GM18526 (cell line): ENCODE measurements at regions not wholly inside any gene's neighbourhood (a gene's known extent, or its start where the extent isn't known, plus 50 kb on each side); places are given as distances from the start of the nearest gene placed in this dataset.

Experiments used
- POLR2A ChIP-seq: IDR thresholded peaks from 3 replicates; pipeline ENCODE4 v1.6.1; 2011; ENCODE audit not compliant: insufficient read length; ENCODE audit errors: extremely low read depth

DNA sequence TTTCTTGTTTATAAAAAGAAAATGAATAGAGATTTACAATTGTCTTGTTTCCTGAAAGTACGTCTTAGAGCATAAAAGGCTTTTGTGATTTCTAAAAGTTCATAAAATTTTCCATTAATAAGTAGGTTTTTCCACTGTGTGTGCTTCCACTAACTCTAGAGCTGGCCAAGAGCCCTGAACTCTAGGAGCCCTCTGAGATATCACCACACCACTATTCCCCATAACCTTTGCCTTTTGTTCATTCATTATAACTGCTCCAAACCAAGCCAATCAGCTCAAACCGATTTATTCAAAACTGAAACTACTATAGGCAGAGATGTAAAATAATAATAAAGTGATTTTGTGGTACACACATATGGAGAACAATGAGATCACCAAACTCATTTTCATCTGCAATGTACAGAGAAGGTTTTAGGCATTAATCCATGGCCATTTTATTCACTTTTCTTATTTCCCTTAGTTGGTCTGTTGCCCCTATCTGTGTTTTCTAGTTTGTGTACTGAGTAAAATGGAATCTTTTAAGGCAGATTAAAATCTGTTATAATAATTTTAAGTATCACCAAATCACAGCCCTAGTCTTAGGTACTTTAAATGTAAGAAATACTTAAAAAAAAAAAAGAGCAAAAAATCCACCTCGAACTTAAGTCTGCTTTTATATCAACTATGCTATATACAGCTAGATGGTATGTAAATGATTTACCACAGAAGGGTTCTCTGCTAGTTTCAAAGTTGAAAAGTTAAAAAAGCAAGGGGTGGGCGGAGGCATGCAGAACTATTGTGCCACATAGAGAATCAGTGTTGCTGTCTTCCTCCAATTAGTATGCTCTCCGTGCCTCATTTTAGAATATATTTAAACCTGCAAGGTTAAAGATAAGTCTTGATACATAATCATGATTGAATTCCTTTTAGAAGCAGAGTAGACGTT, 311.3 kb downstream of the KLF12 start:
- TF ChIP-seq POLR2A: no peak

DNA sequence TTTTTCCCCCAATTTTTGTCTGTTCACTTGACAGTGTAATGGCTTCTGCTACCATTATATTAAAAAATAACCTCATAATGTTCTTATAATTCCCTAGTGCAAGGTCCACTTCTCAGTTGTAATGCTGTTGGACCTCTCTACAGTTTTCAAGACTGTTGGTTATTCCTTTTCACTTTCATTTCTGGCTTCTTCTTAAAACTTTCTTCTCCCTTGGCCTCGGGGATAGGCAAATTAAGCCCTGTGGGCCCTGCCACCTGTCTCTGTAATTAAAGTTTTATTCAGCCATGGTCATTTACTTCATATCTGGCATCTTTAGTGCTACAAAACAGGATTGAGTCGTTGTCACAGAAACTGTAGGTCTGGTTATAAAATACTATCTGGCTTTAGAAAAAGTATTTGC, 313.5 kb downstream of the KLF12 start:
- no peak for TF ChIP-seq POLR2A

DNA sequence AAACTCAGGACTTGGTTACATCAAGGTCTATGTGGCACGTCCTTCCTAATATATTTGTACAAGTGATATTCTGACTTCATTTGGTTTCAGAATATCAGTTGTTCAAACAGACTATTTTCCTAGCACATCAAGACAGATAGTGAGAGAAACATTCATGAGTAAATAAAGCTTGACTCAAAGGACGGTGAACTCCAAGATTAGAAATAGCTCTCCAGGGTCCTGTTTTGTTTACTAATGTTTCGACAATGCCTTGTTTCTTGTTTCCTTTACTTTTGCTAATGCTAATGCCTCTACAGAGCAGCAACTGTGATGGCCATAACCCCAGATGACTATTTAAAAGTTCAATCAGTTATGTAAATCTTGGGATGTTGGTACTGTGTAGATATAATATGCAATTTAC, 313.9 kb downstream of the KLF12 start:
- TF ChIP-seq POLR2A: no peak

DNA sequence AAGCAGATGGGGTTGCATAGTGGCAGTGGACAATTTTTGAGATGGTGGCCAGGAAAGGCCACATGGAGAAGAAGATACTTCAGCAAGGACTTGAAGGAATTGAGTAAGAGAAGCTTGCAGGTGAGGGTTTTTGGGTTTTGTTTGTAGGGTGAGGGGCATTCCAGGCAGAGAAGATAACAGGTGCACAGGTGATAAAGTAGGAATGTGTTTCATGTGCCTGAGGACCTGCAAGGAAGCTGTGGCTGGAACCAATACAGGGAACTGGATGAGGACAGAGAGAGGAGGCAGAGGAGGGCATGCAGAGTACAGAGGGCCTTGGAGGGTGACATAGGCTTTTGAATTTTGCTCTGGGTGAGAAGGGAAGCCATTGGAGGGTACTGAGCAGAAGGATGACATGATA, 314.5 kb downstream of the KLF12 start:
- no peak for TF ChIP-seq POLR2A

DNA sequence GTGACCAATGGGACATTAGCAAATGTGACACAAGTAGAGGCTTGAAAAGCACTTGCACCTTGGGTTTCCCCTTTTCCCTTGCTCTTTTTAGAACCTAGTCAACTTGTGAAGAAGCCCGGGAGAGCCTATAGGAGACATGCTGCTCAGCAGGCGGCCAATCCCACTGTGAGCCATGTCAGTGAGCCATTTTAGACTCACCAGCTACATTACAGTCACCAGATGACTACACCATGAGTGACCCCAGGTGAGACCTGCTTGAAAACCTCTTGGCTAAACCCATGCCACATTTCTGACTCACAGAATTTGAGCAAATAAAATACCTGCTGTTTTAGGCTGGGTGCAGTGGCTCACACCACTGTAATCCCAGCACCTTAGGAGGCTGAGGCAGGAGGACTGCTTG, 317.5 kb downstream of the KLF12 start:
- TF ChIP-seq POLR2A: no peak

DNA sequence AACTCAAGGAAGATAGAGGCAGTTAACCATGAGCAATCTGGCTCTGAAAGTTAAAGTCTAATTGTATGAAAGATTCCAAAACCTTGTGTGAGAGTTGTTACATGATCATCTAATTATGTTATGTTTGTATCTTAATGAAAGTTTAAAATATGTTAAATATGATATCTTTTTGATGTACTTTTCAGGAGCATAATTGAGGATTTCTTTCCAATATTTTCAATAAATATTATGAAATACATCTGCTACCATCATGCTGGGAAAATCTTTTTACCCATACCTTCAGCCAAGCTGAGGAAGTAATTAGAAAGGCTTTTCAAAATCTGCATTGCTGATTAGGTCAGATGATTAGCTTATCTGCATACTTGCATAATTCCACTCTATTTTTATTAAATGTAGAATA, 318.4 kb downstream of the KLF12 start:
- TF ChIP-seq POLR2A: no peak

DNA sequence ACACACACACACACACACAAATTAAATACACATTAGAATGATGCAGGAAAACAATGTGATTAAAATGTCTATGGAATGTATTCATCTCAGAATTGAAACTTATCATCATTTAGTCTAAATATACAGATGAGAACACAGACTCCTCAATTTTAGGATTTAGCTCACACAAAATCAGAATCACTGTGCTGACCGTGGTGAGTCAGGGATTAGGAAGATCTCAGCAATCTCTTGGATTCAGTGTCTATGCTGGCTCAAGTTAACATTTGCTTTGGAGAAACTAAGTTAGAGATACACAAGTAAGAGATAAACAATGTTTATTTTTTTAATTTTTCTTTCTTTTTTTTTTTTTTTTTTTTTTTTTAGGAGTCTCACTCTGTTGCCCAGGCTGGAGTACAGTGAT, 323.6 kb downstream of the KLF12 start:
- no peak for TF ChIP-seq POLR2A

DNA sequence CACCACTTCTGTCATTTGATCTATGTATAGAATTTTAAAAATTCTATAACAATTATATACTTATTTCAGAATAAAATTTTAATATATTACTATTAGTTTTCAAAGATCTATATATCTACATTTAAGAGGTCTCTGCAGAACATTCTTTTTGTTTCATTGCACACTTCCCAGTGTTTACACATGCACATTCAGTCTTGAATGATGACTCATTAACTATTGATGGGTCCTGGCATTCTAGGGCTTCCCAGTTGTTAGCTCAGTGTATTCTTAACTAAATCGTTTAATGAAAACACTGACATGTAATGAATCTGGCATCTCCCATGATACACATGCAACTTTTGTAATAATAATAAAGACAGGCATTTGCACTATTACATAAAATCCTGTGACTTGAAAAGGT, 324.6 kb downstream of the KLF12 start:
- TF ChIP-seq POLR2A: no peak

DNA sequence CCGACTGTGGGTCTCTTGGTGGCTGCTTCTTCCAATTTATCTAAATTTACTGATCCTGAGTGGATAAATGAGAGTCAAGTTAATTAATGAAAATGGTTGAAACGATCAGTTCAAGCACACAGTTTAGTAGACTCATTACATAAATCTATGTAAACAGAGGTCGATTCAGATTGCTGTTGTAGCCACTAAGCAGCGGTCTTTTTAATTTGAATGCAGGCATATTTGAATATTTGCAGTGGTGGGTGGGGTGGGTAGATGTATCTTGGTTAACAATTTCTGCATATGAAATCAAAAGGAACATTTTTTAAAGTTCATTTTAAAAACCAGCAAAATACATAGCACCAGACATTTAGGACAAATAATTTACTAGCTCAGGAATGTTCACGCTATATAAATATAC, 325.9 kb downstream of the KLF12 start:
- no peak for TF ChIP-seq POLR2A

DNA sequence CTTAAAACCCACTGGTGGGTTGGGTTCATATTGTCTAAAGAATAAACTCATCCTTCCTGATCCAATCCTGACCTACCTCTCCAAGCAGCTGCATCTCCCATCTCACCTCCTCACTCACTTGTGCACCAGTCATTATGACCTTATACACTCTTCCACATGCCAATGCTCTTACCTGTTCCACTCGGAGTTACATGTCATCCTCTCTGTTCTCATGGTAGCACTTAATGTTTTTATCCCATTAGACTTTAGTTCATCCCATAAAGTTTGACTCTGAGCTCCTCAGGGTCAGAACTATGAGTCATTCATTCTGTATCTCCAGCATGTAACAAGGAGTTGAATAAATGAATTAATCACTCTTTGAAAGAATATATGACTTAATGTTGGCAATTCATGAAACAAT, 330.2 kb downstream of the KLF12 start:
- no peak for TF ChIP-seq POLR2A

DNA sequence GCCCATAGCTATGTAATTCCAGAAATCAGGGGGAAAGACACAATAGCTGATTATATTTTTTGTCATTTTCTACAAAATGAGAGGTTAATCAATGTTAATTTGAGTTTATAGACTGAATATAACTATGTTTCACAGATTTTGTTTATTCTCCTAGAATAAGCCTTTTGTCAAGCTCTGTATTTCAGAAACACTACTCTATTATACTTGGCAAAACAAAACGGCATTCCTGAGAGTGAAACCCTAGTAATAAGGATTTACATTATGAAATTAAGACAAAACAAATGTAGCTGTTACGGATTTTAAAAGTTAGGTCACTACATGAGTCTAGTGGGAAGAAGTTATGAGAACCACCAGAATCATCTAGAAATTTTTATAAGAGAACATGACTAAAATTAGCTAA, 334.2 kb downstream of the KLF12 start:
- no peak for TF ChIP-seq POLR2A

DNA sequence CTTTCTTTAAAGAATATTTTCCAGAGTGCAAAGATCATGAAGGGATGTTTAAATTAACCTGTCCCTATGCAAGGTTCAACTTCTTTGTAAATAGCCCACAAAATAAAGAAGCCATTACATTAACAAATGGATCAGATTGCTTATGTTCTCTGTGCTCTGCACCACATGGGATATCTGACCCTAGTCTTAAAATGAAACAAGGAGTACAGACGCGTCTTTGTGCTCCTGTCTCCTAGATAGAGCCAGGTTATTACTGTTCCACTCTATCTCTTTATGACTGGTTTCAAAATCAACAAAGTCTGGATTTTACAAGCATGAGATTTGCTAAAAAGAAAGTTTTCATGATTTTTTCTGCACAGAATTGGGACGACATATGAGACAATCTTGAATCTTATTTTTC, 339.4 kb downstream of the KLF12 start:
- TF ChIP-seq POLR2A: no peak

DNA sequence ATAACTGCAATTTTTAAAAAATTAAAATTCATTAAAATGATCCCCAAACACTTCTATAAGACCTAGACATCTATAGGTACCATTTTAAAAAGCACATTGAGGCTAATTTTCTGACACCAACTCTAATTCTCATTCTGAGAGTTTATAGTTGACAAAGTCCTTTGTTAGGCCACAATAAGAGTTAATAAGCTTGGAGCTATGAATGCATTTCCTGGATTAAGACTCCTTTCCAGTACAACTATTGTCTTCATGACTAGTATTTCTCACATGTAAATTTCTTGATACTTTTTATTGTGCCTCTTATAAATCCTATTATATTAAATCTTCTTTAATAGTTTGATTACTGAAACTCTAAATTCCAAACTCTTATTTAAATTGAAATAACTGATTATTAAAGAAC, 340.8 kb downstream of the KLF12 start:
- no peak for TF ChIP-seq POLR2A

DNA sequence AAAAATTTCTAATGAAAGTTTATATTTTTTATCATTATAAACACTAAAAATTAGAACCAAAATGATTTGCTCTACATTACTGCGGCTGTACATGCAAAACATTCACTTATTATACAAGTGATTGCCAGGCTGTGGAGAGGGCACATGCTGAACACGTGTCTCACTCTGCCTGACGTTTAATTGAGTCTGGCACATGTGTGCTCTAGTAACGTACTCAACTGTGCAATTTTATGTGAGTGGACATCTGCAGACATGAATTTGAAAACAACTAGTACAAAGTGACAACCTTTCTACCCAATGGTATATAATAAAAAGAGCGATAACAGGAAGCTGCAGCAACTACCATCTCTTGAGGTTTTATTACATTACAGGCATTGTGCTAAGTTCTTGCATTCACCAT, 341.4 kb downstream of the KLF12 start:
- no peak for TF ChIP-seq POLR2A

DNA sequence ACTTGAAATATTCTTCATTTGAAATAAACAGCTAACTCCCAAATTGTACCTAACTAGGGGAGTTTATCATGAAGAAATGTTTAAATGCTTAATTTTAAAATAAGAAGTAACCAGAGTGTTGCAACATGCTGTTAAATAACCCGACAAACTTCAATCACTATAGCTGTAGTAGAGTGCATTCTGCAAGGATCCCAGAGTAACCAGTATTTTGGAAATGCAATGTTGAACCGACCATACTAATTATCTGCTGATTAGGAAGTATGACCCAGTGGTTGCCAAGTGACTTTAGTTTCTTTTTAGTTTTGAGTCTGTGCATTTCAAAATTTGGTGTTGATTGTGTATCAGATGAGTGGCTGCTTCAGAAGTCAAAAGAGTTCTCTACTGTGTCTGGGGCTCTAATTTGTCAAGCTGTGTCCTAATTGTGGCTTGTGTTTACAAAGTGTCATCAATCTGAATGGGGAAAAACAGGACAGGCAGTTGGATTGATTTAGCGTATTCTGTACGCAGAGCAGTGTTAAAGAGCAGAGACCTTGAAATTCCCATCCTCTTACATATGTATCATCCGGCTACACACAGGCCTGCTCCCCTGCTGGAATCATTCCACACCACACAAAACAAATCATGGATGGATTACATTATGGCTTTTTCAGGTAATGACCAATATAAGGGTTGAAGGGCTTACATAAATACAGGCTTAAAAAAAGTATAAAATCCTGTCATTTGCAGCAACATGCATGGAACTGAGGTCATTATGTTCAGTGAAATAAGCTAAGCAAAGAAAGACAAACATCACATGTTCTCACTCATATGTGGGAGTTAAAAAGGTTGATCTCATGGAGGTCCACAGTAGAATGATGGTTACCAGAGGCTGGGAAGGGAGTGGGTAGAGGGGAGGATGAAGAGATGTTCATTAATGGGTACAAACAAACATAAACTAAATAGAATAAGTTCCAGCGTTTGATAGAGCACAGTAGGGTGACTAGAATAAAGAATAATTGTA, 351.5 kb downstream of the KLF12 start:
- no peak for TF ChIP-seq POLR2A

DNA sequence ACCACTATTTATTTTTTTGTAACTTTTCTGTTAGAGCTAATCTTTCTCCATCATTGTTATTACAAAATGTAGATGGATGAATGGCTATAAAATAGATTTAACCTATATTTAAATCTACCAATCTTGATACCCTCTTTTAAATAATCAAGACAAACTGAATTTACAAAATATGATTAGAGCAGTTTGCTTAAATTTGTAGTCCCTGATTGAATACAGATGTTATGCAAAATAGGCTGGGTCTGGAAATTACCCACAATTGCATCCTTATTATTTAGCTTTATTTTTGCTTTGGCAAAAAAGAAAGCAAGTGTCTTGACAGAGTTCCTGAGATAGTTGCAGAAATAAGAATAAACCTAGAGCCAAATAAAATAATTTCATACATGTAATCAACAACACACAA, 352.8 kb downstream of the KLF12 start:
- no peak for TF ChIP-seq POLR2A
